HG02970 (cell line): ENCODE measurements at regions not wholly inside any gene's neighbourhood (a gene's known extent, or its start where the extent isn't known, plus 50 kb on each side); places are given as distances from the start of the nearest gene placed in this dataset.

ENCODE experiments used
- ATAC-seq: cut with Tn5 transposase; IDR thresholded peaks from one replicate; pipeline ENCODE4 v1.9.1; 2021; ENCODE audit warnings: mild to moderate bottlenecking, moderate library complexity, moderate number of reproducible peaks; ENCODE audit not compliant: unreplicated experiment, low FRiP score

DNA sequence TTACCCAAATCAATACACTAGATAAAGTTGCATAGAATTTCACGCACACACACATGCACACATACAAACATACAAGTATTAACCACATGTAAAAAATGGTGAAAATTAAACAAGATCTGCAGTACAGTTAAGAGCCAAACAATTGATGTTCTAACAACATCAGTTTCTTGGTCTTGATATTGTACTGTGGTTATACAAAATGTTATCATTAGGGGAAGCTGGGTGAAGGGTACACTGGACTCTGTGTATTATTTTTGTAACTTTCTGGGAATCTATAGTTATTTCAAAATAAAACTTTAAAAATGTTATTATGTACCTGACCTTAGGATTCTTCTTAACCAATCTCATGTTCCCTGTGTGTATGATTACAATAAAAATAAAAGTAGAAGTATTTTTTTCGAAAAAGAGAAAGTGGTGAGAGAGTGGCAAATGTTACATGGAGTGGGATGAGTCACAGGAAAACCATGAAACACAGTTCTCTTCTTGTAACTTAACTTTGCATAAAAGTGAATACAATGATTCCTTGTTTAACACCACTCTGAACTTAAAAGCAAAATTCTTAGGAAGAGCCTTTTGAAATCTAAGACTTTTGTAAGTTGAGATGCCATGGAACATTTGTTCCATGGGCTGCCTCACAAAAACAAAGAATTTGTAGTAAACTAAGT, 101.6 kb upstream of the RUNX1 start:
- no peak for ATAC-seq

DNA sequence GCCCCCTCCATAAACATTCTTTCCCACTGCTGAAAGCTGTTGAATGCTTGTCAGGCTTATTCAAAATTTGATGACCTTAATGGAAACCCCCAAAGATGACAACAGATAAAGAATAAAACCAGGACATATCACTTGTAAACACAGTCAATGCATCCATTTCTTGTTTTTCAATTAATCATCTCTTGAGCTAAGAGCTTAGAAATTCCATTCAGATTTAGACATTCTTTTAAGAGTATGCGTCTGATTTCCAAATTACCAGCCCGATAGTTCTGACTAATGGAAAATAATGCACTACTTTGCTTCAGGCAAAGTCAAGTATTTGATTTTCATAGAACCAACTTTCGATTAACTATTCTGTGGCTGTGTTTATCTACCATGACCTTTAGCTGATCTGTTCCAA, 100.6 kb upstream of the RUNX1 start:
- ATAC-seq, result no peak

- no peak for ATAC-seq
These were observed 98.3 kb upstream of the RUNX1 start for GRCh38 chr21:35147439-35147838.

DNA sequence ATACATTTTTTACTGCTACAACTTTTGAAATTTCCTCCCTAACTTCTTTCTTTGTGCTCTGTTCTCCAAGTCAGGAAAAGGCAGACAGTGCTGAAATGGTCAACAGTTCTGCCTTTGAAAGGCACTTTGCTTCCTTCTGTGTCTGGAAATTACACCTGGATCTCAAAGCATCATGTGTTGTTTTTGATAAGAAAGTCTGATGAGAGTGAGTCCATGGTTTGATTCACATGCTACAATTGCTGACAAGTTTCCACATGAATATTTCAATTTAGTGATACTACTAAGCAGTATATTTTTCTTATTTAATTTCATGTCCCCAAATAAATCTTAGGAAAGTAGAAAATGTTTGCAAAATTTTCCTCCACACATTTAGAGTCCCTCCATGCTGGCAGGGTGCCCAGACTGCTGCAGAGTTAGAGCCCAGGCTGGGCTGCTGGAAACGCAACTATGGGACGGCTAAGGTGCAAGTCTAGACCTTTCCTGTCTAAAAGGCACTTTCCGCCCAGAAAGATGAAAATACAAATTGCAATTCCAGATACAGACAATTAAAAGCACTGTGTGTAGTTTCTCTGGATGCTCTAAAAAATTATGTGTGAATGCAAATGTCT, 96.6 kb upstream of the RUNX1 start:
- no peak for ATAC-seq

DNA sequence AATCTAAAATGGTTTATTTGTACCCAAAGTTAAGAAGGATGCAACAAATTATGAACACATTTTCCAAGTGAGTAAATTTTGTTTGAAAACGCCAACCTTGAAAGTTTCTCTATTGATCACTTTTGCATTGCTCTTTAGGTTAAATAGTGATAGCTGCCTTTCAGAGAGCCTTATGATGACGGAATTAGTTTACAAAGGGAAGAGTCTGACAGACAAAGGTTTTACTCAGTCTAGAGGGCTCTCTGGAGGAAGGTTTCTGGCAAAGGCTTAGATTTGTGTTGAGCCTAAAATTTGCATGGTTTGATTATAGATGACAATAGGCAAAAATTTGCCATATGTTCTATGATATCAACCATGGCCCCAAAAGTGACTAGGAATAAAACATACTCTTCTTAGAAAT, 95.9 kb upstream of the RUNX1 start:
- no peak for ATAC-seq

- ATAC-seq, result no peak
These were observed 93.1 kb upstream of the RUNX1 start for GRCh38 chr21:35142036-35142815.

- no peak for ATAC-seq
These were observed 90.2 kb upstream of the RUNX1 start for GRCh38 chr21:35139382-35139715.

DNA sequence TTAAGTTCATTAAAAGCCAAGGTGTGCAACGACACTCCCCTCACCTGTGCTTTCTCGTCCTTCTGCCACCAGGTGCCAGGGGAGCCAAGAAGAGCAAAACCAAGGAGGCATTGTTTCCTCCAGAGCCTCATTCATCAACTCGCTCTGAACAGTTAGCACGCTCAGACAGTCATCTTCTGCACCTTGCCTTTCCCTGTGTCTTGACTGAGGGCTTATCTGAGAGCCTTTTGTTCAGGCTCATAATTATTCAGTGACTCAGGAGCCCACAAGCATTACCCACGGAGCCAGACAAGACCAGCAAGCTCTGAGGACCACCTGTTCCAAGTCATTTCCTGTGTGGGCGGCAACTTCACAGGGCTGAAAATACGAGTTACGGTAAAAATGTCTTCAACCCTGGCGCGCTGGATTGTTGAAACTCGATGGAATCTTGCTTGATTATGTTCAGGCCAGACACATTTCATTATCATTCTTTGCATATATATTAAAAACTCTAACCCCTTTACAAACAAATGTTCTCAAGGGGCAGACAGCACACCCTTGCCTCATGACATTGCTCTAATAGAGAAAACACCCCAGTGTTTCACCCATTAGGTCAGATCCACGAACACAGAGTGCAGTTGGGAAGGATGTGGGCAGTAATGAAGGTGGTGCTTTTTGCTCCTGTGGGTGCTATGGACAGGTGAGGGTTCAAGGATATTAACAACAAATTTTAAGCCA, 89.7 kb upstream of the RUNX1 start:
- ATAC-seq, result no peak

DNA sequence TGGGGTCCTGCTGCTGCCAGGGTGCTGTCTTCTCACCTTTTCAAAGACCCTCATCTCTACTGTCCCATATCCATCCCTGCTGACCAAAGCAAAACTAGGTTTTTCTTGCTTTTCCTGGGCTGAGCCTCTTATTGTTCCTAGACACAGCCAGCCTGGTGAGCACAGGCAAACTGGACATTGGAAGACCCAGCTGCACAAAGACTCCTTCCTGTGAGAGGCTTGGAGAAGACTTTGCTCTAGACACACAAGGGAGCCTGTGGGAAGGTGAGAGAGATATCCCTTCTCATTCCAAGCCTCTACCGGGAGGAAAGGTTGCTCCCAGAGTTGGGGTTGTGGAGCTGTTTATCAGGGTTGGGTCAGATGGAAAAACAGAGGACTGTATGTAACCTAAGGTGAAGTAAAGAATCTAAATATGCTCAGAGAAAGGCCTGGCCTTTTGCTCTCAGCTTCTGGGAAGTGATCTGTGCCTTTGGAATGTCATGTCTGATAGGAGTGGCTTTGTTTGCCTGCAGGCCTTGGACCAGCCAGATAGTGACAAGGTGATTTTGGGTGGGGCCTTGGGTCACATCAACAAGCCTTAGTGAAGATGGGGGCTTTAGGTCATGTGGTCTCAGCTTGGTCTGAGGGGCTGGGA, 87.6 kb upstream of the RUNX1 start:
- no peak for ATAC-seq

GRCh38 chr21:35136106-35136505, 87.0 kb upstream of the RUNX1 start:
- no peak for ATAC-seq

DNA sequence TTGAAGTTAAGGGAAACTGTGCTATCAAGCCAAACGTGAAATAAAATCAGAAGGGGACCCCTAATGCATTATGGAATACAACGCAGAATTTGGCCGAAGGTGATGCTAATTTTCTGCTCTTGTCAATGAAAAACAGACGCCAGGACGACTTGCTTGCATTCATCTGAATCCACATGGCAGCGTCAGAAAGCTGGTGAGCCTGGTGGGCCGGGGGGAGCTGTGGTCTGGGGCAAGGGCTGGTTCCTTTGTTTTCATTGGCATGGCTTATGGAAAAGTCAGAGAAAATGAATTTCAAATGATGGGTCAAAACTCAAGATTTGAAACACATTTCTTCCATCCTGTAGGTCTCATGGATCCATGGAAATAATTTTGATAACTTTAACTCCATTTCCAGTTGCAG, 86.4 kb upstream of the RUNX1 start:
- ATAC-seq, result no peak

DNA sequence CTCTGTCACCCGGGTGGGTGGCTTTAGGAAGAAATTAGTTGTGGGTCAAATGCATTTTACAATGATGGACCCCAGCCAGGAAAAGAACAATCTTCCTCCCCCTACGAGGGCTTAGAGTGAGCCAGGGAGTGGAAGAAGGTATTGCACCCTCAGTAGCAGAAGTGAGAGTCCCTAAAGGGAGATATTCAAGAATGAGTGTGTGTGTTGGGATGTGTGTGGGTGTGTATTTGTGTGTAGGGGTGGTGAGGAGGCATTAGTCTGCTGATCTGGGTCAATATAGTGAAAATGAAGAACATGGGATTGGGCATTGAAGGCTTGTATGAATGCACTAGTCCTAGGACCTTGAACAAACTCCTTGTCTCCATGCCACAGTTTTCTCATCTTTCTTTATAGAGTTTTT, 85.2 kb upstream of the RUNX1 start:
- ATAC-seq, result no peak

DNA sequence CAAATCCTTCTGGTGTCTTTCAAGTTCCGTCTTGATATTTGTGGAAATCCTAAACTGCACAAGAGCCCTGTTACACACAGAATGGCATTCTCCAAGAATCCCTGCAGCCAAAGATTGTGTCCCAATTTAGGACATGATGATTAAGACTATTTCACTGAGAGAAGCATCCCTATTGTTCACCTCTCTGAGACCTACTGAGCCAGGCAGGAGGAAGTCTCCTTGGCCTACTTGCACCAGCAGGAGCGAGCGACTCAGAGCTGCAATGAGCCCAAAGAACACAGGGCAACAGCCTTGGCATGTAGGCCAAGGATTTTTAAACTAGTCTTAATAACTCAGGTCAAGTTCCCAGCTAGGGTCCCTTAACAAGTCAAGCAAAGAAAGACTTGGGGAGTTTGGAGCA, 79.4 kb upstream of the RUNX1 start:
- no peak for ATAC-seq

DNA sequence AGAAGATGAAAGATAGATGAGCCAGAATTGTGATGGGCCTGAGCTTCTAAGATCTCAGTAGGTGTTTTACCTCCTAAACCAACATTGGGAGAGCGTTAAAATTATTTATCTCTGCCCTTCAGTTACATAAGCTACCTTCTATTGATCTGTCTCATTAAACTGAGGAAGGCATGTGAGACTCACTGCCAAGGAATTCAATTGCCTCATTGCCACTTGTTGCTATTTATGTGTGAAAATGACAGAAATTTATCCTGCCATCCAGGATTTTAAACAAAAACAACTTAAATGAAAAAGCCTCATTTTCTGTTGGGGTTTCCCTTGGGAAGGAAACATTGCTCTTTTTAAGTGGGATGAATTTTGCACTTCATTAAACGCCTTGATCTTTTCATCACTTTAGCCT, 78.7 kb upstream of the RUNX1 start:
- ATAC-seq, result no peak

- ATAC-seq, result no peak
These were observed 77.9 kb upstream of the RUNX1 start for GRCh38 chr21:35127026-35127425.

- no peak for ATAC-seq
These were observed 71.6 kb upstream of the RUNX1 start for GRCh38 chr21:35120631-35121180.

- no peak for ATAC-seq
These were observed 70.5 kb upstream of the RUNX1 start for GRCh38 chr21:35119501-35120047.

DNA sequence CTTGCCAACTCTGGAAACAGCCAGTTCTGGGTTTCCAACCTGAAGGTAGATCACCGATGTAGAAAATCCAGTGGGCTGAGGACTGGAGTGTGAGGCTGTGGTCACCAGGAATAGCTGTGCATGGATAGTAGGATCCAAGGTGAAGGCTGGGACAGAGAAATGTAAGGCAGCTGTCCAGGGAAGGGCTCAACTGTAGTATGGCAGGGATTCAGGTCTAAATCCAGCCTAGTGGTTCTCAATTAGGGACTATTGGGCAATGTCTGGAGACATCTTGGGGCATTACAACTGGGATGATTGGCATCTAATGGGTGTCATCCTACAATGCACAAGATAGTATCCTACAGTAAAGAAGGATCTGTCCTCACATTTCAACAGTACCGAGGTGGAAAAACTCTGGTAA, 67.7 kb upstream of the RUNX1 start:
- ATAC-seq, result no peak

DNA sequence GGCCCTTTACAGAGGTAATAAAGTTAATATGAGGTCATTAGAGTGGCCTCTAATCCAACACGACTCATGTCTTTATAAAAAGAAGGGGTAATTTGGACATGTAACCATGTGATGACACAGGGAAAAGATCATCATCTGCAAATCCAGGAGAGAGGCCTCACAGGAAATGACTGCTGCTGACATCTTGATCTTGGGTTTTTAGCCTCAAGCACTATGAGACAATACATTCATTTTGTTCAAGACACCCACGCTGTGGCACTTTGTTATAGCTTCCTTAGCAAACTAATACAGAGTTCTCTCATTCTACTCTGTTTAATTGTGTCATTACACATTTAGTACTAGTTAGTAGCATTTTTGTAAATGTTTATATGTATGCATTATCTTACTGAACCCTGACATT, 64.0 kb upstream of the RUNX1 start:
- ATAC-seq, result no peak

GRCh38 chr21:35111321-35111930, 62.3 kb upstream of the RUNX1 start:
- ATAC-seq, result no peak
